ENCODE measurements at regions not wholly inside any gene's neighbourhood (a gene's known extent, or its start where the extent isn't known, plus 50 kb on each side); places are given as distances from the start of the nearest gene placed in this dataset.
A peak's percentile ranks its signal among the peaks of the same experiment; 100 is the strongest.
"Not testable (repeated sequence)": the region's sequence is repeated elsewhere in the genome, so short reads cannot be mapped to it uniquely, and the experiment has no call there.

DNA sequence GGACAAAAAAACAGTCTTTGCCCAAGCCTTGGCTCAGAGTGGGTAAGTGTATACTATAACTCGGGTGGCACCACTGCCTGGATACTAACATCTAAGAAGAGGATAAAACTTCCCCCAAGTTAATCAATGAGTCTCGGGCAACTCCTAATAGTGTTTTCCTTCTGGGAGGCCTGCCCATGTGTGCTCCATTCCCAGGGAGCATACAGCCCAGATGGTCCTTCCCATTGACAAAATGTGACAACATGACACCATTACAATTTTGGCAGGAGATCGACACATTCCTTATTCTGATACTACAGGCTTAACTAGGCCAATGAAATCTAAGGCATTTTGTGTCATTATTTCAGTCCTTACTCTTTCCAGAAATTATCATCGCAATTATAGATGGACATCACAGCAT, 52.7 kb upstream of the CRIM1 start:
- no peak for DNase-seq

DNA sequence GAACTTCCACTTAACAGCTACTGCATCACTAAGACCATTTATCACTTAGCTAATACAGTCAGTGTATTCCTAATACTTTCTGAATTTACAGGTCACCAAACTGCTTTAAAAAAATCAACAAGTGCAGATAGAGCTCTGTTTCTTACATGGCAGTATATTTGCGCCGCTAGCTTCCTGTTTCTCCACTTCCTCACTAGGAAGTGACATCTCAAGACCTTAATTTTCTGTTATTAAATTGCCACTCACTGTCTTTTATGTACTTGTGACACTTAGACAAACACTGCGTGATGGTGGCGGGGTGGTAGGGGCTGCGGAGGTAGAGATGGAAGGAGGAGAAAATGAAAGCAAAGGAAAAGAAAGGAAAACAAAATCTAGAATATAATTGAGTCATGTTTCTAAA, 53.7 kb upstream of the CRIM1 start:
- no peak for DNase-seq

DNA sequence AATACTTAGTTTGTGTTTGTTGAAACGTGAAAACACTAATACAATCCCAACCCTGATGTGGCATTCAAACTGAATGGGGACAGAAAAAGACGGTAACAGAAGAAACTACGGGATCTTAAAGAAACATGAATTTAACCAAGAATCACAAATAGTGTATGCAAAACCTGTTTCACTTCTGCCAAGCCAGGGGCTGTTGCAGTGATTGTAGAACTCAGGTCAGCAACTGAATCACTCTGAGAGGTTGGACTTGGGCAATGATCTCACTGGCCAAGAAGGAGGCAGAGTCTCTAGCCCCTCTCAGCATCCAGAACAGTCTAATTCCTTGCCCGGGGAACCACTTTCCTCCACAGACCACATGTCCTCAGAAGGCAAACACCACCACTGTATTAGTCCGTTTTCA, 54.9 kb upstream of the CRIM1 start:
- no peak for DNase-seq

DNA sequence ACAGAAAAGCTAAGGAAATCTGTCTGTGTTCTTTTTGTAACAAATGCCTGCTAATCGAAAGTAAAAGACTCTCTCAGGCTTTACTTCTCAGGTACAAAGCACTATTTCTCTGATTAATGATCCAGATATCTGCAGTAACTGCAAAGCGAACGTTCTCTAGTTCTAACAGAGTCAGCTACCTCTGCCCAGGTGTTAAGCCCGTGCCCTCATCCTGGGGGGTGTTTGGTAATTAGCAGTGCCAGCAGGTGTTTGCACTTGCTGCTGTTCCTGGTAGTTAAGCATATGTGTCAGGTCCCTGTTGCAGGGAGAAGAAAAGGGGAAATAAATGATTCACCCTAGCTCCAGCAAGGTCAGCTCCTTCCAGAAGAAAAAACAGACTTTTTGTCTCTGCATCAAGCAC, 58.8 kb upstream of the CRIM1 start:
- DNase-seq, result no peak

DNA sequence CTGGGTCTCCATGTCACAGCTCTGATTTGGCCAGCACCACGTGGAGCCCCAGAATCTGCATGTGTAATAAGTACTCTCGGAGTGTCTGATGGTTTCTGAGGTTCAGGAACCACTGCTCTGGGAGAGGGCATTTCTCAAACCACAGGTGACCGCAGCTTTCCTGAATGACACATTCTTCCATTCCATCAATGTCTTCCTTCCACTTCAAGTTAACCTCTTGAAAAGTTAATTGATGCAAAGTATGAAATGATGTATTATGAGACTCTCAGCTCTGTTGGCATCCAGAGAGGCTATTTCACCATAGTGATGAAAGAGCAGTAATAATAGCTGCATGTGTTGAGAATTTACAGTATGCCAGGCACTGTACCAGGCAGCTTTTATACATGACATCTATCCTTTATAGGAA, 61.3 kb upstream of the CRIM1 start:
- no peak for DNase-seq

DNA sequence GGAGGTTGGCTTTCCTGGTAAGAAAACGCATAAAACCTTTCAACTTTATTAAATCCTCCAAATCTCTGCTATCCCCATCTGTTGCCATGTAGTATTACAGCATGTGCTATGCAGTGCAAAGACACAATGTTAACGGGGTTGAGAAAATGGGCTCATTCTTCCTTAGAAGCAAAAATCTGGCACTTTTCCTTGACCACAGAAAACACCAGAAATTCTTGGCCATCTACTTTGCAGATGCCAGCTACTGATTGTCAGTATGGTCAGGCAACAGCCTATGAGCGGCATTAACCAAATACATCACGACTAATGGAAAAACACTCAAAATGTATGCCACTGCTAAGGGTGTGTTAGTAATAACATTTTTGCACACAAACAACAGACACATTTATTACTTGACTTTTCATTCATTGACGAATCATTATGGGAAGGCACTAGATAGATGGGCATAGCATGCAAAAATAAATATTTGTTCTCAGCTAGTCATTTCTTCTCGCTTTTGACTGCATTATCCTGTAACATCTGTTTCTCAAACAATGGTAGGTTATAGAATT, 65.2 kb upstream of the CRIM1 start:
- no peak for DNase-seq

DNA sequence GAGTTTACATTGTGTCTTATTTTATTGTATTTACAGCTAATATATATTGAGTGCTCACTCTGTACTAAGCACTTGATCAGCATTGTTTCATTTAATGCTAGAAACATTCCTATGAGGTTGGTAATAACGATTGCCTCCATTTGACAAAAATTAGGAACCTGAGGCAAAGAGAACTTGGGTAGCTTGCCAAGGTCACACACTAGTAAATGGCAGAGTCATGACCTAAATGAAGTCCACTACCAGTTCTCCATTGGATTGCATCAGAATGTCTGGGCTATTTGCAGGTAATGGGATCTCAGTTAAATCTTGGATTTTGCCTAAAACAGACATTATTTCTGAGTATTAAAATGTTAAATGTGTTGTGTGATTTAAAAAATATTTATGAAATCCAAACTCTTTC, 65.8 kb upstream of the CRIM1 start:
- DNase-seq, result no peak

DNA sequence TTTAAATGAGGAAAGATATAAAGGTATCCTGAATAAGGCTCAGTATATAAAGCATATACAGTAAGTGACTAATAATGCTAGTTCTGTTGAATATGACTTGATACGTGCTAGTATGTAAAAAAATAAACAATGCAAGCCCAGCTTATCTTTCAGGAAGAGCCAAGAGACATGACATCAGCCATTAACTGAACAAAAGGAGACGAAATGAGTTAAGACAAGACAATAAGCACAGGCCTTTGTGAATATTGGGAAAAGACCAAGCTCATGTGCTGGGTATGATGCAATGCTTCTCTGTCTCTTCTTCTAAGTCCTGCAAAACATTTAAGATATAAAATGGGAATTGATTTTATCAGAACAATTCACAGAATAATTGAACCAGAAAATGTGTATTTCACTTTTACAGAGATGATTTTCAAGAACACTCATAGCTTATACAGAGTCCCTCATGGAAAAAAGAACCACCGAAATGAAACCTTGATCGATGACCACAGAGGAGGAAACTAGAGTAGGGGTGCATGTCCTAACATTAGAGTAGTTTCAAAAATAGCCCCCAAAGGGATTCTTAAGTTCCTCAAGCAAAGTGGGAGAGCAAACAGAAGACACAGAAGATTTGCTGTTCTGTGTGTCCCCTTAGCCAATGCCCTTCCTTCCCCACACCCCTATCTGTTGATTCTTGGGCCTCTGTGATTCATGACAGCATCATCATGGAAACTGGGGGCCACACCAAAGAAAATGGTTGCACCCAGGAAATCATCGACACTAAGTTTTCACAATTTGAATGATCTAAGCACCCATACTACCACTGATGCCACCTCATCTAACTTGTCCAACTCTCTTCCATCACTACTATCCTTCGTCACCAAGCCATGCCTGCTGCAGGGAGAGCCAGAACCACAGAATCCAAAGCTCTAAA, 68.0 kb upstream of the CRIM1 start:
- no peak for DNase-seq

DNA sequence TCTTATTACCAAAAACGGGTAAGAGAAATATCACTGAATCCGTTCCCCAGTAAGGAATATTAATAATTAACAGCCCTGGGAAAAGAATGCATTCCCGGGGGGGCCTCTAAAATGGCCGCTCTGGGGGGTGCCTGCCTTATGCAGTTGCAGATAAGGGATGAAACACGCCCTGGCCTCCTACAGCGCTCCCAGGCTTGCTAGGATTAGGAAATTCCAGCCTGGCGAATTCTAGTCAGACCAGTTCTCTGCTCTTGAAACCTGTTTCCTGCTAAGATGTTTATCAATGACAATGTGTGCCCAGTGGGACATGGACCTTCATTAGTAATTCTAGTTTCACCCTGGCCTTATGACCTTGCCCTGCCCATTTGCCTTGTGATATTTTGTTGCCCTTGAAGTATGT, 76.1 kb upstream of the CRIM1 start:
- not testable (repeated sequence) for DNase-seq

DNA sequence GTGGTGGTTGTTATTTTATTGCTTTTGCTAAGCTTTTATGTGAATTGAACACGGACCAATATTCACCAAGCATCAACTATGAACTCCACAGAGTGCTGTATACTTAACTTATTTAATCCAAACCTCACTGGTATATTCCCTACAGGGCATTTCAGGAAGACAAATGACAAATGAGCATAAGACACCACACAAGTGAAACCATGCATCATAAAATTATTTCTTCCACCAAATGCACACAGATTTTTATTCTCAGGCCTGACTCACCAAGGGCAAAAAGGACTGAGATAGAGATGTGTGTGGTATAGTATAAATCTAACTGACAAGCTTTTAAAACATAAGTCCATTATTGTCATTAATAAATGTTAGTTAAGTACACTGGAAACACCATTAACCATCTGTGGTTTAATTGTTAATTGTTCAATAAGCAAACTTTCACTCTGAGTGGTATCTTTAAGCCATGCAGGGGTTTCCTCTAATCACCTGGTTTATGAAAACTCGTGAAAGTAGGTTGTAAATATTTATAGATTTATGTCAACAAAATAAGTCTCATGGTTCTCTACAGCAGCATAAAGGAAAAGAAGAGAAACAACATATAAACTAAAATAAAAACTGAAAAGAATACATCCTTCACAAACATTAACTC, 77.6 kb upstream of the CRIM1 start:
- no peak for DNase-seq

DNA sequence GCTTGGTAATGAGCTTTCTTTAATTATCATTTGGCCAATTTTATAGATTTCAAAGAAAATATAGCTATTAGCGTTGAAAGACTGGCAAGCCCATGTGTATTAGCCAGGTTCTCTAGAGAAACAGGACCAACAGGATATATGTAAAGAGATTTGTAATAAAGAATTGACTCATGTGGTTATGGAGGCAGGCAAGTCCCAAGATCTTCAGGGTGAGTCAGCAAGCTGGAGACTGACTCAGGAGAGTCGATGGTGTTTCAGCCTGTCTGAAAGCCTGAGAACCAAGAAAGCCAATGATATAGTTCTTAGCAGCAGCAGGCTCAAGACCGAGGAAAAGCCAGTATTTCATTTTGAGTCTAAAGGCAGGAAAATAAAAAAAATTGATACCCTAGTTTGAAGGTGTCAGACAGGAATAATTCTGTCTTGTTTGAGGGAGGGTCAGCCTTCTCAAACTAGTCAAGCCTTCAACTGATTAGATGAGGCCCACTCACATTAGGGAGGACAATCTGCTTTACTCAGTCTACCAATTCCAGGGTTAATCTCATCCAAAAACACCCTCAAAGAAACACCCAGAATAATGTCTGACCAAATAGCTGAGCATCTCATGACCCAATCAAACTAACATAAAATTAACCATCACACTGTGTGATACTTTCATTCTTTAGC, 78.3 kb upstream of the CRIM1 start:
- DNase-seq, result peak in 1 of 2 experiments; percentile 7

DNA sequence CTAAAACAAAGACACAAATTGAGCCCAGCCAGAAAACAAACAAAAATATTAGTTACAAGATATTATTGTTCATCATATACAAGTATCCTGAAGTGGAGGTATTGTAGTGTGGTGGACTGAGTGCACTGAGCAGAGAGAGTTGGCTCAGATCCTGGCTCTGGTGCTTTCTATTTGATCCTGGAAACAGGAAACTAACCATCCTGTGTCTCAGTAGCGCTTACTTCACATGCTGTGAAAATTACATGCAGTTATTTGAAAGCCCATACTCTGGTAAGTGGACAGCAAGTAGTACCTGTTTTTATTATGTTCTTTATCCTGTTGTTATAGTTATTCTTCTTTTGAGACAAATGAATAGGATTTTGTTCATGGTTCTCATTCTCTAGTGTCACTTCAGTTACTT, 84.3 kb upstream of the CRIM1 start:
- DNase-seq, result no peak

DNA sequence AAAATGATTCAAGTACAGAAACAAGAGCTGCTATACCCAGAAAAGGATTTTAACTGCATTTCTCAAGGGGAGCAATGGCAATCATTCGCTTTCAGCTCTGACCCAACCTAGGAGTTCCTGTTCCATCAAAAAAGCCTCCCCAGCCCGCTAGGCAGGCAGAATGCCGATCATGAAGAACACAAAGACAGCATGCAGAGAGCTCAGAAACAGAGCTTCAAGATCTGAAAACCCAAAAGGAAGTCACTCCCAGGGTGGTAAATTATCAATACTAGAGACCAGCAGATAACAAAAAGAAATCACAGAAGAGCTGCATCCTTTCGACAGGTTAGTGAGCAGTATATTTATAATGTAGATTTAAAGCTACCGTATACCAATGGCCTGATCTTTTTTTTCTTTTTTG, 84.8 kb upstream of the CRIM1 start:
- no peak for DNase-seq

DNA sequence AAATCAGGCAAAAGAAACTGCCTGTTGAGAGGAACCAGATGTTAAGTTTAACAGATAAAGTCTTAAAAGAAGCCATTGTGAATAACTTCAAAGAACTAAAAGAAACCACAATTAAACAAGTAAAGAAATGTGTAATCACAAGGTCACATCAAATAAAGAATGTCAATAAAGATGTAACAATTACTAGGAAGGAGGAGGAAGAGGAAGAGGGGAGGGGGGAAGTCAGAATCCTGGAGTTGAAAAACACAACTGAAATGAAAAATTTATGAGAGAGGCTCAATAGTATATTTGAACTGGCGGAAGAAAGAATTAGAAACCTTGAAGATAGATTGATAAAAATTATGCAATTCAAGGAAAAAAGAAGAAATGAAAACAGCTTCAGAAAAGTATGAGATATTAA, 88.4 kb upstream of the CRIM1 start:
- DNase-seq, result no peak

DNA sequence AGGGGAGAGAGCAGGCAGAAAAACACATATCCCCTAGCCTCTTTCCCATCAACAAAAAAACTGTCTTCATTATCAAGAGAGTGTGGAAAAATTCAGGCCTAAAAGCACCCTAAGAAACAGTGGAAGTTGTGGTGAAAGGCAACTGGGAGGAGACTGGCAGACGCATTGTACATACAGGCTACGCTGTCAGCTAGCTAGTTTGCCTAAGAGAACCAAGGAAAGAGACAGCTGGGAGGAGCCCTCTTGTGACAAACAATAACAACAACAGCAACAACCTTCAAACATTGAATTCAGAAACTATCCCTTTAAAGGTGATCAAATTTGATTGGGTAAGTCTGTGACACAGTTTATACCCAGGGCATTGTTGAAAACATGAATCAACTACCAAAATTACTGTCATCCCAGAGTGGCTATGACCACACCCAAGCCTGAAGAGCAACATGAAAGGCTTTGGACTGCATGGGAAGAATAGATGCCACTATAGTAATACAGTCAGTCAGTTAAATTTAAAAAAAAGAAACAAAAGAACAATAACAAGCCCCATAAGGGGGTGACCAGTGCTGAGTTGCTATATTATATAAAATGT, 88.9 kb upstream of the CRIM1 start:
- no peak for DNase-seq

DNA sequence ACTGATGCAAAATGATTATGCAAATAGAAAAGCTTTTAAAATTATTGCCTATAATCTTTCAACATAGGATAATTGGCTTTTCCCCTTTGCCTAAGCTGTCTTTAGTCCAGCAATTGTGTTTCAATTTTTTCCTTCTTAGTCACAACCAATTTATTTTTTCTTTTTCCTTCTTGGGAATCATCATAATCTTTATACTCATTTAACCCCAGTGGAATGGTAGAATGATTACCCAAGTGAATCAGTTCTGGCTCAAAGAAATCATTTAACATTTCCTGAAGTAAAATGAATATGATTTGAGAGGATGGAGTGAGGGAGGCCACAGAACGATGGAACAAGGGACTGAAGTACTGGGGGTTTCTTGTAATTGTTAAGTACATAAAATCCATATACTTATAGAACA, 93.0 kb upstream of the CRIM1 start:
- DNase-seq, result no peak

DNA sequence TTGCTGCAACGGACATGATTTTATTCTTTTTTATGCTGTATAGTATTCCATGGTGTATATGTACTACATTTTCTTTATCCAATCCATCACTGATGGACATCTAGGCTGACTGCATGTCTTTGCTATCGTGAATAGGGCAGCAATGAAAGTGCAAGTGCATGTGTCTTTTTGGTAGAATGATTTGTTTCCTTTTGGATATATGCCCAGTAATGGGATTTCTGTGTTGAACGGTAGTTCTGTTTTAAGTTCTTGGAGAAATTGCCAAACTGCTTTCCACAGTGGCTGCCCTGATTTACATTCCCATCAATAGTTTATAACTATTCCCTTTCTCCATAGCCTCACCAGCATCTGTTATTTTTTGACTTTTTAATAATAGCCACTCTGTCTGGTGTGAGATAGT, 99.7 kb upstream of the CRIM1 start:
- no peak for DNase-seq

DNA sequence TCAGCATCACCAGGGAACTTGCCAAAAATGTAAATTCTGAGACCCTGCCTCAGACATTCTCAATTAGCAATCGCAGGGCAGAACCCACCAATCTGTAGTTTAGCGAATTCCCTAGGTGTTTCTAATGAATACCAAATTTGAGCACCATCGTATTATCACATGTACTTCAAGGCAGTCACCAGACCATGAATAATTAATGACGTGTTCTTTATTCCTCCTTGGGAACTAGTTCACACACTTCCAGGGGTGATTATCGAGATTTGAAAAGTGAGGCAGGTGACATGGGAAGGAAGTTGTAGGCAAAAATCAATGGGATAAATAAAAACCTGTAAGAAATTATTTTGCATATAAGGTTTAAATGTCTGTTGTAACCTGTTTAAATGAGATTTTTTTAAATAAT, 102.5 kb upstream of the CRIM1 start:
- no peak for DNase-seq

DNA sequence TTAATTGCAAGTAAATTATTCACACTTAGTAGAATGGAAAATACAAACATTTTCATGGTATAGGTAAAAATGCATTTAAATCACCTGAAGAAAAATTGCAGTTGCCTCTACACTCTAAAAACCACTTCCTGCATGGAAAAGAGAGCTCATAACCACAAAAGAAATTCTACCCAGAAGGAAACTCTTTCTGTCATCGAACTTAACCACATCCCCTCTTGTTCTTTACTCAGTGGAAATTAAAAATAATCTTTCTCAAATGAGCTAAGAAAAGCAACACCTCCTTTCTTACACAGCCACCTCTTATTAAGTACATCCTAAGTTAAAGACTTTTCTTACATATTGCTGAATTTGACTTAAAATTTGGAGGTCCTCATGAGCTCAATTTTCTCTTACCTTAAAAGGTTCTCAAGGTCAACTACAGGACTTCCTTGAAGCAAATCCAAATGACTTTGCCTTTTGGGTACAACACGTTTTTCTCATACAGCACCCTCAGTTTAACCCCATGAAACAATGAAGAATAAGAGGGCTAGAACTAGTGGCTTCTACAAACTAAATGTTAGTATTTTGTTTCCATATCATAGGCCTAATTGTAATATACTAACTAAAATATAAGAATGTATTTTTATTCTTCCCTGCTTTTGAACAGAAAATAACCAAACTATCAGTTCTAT, 109.1 kb upstream of the CRIM1 start:
- DNase-seq, result no peak

DNA sequence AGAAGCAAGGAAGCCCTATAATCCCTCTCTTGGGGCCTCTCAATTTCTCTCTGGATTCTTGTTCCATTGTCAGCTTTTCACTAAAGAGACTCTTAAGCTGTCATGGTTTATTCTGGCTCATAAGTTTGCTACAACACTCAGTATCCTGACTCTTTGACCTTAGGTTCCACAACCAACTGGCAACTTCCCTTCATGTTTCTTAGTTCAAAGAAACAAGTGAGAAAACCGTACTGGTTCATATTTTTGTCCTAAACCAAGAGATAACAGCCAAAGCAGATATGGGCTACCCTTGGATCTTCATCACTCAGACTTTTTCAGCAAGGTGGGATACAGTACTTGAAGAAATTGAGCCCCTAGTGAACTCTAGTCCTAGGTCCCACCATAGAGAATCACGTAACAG, 109.9 kb upstream of the CRIM1 start:
- no peak for DNase-seq

DNA sequence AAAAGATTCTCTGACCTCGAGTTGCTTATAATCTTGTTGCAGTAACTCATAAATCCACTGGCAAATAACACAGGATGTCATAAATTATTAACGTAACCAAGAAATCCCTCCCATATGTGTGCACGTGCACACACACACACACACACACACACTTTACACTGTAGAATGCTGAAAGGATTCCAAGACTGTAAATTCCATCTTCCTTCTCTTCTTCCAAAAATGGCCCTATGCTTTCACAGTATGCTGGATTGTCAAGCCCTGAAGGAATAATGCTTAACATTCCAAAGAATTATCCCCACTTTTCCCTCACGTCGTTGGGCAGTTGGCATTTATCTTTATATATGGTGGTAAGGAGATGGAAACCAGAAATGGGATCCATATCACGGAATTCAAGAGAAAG, 117.5 kb upstream of the CRIM1 start:
- no peak for DNase-seq

DNA sequence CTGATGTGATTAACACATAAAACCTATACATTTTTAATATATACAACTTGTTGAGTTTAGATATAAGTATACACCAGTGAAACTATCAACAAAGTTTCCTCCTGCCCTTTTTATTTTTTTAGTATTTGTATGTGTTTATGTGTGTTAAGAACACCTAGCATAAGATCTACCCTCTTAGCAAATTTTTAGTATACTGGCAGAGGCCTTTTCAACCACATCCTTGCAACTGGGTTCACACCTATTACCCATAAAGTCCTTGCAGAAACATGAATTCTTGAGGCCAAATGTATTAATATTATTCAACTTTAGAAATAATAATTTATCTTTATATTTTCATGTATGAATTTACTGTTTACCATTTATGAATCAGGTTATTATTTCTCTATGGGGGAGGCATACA, 119.7 kb upstream of the CRIM1 start:
- no peak for DNase-seq

DNA sequence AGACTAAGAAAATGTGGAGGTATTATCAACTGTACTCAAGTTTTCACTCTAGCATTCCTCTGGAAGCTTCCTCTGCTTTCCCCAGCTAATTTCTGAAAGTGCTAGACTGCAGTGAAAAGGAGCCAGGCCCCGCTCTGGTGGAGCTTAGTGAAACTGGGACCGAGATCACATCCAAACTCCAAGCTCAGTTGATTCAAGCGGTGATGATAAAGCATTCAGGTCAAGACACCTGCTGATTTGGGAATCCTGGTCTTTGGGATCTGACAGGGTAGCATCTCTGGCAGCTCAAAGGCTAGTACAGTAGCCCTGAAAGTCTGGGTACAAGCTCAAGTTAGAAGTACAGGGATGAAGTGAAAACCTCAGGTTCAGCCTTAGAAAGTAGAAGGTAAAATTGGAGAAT, 120.2 kb upstream of the CRIM1 start:
- no peak for DNase-seq

Measured in stimulated activated CD4-positive, alpha-beta T cell treated with anti-CD3 and anti-CD28 coated beads, Interleukin-4, amount 100 ng/mL, for 4 hours (primary cell).